Heart left ventricle (tissue), 13 donors: ENCODE measurements at regions not wholly inside any gene's neighbourhood (a gene's known extent, or its start where the extent isn't known, plus 50 kb on each side); places are given as distances from the start of the nearest gene placed in this dataset.

Experiments
- CTCF ChIP-seq, 12 donors: fragments of 200-600 bp; sonication (generic) in 4 of 12; IDR thresholded peaks; one replicate each; pipeline versions ENCODE4 v1.5.0 to v1.8.0; 2018 to 2022; ENCODE audit warnings: antibody characterized with exemption in 12 of 12, mild to moderate bottlenecking in 5 of 12
- POLR2A ChIP-seq, 2 donors: fragments of 450-650 bp; IDR thresholded peaks; one replicate each; pipeline ENCODE4 v1.6.1; 2017; ENCODE audit warnings: antibody characterized with exemption in 2 of 2, mild to moderate bottlenecking in 2 of 2, moderate library complexity in 2 of 2
- donor health status: ischemic (EF 13 %, LVEDD 7.1; RV severe dilation, severe dysfunction).
- donor health status: DM: no; HTN: yes; CAD: no.
- donor health status: DM: no; HTN: no; CAD: no.
- donor health status: ischemic (EF 25% LVEDD 6.9; RV normal size, moderate dysfunction).
- donor health status: ischemic (EF 25% LVEDD 5.7; RV mildly dilated, moderate dysfunction).
- donor health status: ischemic (EF 35%, LVEDD 5.7; RV mildly dilated, moderate dysfunction).
- donor health status: nonischemic (EF 11% LVEDD 7.7; RV severe dilation, severe dysfunction).
- donor health status: DM: yes; HTN: yes; CAD: no.
- donor health status: PGD.
- donor health status: ischemic (EF 29% LVEDD 5.4; RV normal size, mild dysfunction).
- donor health status: nonischemic (EF 23%, LVEDD 6.1; RV moderate dilation, normal function).

DNA sequence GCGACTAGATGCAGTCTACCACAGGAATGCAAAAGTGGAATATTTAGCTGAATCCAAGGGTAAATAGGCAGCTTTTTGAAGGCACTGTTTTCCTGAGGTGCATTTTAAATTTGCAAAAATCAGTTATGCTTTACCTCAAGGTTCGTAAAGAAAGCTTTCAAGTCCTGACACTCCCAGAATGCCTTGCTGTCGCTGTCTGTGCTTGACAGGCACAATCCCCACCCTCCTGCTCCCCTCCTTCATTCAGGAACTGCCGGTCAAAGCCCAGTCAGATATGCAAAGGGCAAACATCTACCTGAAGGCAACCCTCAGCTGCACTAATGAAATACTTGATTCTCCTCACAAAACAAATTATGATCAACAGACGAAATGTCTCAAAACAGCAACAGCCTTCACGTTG lies 97.4 kb upstream of the DDX18 start:
- TF ChIP-seq POLR2A (IDR thresholded peaks at IDR 0.05) (no peak), CTCF (IDR thresholded peaks at IDR 0.05) (no peak)
